K562 (cell line): ENCODE measurements at regions not wholly inside any gene's neighbourhood (a gene's known extent, or its start where the extent isn't known, plus 50 kb on each side); places are given as distances from the start of the nearest gene placed in this dataset.

Source experiments
- CREB3 ChIP-seq: fragments of 450-650 bp; conservative IDR thresholded peaks from 2 replicates; pipeline ENCODE4 v1.6.1; 2016; ENCODE audit warnings: missing genetic modification characterization, low read depth, mild to moderate bottlenecking, missing compliant biosample characterization, moderate library complexity
- E2F3 ChIP-seq: fragments of 250-450 bp; sonication (Bioruptor Pico); IDR thresholded peaks from 2 replicates; pipeline ENCODE4 v1.4.0; 2020; ENCODE audit warnings: mild to moderate bottlenecking
- ELF4 ChIP-seq: fragments of 450-650 bp; formaldehyde crosslinking; IDR thresholded peaks from 2 replicates; pipeline ENCODE4 v1.4.0; 2022; ENCODE audit warnings: missing genetic modification characterization
- HMGN3 ChIP-seq: IDR thresholded peaks from 2 replicates; pipeline ENCODE4 v1.6.1; 2011; ENCODE audit warnings: borderline replicate concordance, low read depth, mild to moderate bottlenecking, mixed read lengths, low read length; ENCODE audit not compliant: insufficient read length; ENCODE audit errors: extremely low read depth
- MGA ChIP-seq: fragments of 450-650 bp; IDR thresholded peaks from 2 replicates; pipeline ENCODE4 v1.6.1; 2016; ENCODE audit warnings: mild to moderate bottlenecking, moderate library complexity
- RFX1 ChIP-seq: fragments of 450-650 bp; IDR thresholded peaks from 2 replicates; pipeline ENCODE4 v1.6.1; 2016; ENCODE audit warnings: mild to moderate bottlenecking, moderate library complexity
- SIX5 ChIP-seq, 2 experiments: IDR thresholded peaks; 2 replicates each; pipeline ENCODE4 v1.6.1; 2011; ENCODE audit warnings: low read length in 2 of 2, borderline replicate concordance in 1 of 2, low read depth in 1 of 2, mild to moderate bottlenecking in 1 of 2, moderate library complexity in 1 of 2; ENCODE audit not compliant: insufficient read depth in 1 of 2
- SP1 ChIP-seq: sonication (generic); formaldehyde crosslinking; IDR thresholded peaks from 2 replicates; pipeline ENCODE4 v1.8.1; 2022; ENCODE audit warnings: mild to moderate bottlenecking, missing genetic modification reagents
- TCFL5 ChIP-seq: fragments of 250-450 bp; sonication (Bioruptor Pico); conservative IDR thresholded peaks from 2 replicates; pipeline ENCODE4 v1.6.1; 2021; ENCODE audit warnings: mild to moderate bottlenecking, moderate library complexity, matching md5 sums
- ZBED1 ChIP-seq: IDR thresholded peaks from 2 replicates; pipeline ENCODE4 v1.6.1; 2014
- ZC3H8 ChIP-seq: fragments of 450-650 bp; IDR thresholded peaks from 2 replicates; pipeline ENCODE4 v1.6.1; 2017
- ZNF518B ChIP-seq: fragments of 250-450 bp; sonication (Bioruptor Pico); IDR thresholded peaks from 2 replicates; pipeline ENCODE4 v1.5.0; 2021; ENCODE audit warnings: mild to moderate bottlenecking, moderate library complexity

GRCh38 chr5:90308787-90309585 lies 100.6 kb downstream of the CETN3 start (continued):
- TF ChIP-seq MGA, result no peak
- TF ChIP-seq ZNF518B (CRISPR knock-in tag), result no peak
- no peak for TF ChIP-seq RFX1
- TF ChIP-seq E2F3 (CRISPR knock-in tag), result no peak
- no peak for TF ChIP-seq SP1
- TF ChIP-seq HMGN3, result no peak
- no peak for TF ChIP-seq ZC3H8
- no peak for TF ChIP-seq ELF4 (CRISPR knock-in tag)
- no peak for TF ChIP-seq SIX5 (IDR thresholded peaks at IDR 0.05; ENCODE audit: borderline replicate concordance in 1 of 2, insufficient read depth in 1 of 2, low read depth in 1 of 2, low read length in 2 of 2)
- no peak for TF ChIP-seq CREB3 (tag)
- no peak for TF ChIP-seq TCFL5 (CRISPR knock-in tag)
- no peak for TF ChIP-seq ZBED1
